HG02981 (cell line): ENCODE measurements at regions not wholly inside any gene's neighbourhood (a gene's known extent, or its start where the extent isn't known, plus 50 kb on each side); places are given as distances from the start of the nearest gene placed in this dataset.
A peak's percentile ranks its signal among the peaks of the same experiment; 100 is the strongest.
"Not testable (repeated sequence)": the region's sequence is repeated elsewhere in the genome, so short reads cannot be mapped to it uniquely, and the experiment has no call there.

Experiments used
- ATAC-seq: cut with Tn5 transposase; IDR thresholded peaks from one replicate; pipeline ENCODE4 v1.9.1; 2021; ENCODE audit warnings: mild to moderate bottlenecking, moderate library complexity; ENCODE audit not compliant: unreplicated experiment

GRCh38 chr1:67482733-67483482 is 52.7 kb upstream of the SERBP1 start:
- no peak for ATAC-seq

- ATAC-seq, result no peak
Observed at GRCh38 chr1:67484492-67484891, 54.3 kb upstream of the SERBP1 start.

- ATAC-seq, result no peak
Observed at GRCh38 chr1:67485046-67485811, 55.0 kb upstream of the SERBP1 start.

- peak; percentile 61 for ATAC-seq
Observed at GRCh38 chr1:67489643-67490042, 59.4 kb upstream of the SERBP1 start.

DNA sequence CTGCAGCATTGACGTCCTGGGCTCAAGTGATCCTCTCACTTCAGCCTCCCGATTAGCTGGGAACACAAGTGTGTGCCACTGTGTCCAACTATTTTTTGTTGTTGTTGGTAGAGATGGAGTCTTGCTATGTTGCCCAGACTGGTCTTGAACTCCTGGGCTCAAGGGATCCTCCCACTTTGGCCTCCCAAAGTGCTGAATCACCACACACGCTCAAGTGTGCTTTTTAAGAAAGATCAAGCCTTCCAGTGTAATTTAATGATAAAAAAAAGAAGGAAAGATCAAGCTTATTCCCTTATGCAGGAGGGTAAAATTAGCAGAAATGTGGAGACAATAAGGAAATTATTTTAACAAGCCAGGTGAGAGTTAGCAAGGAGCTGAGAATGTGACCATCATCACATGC is 61.1 kb upstream of the SERBP1 start:
- ATAC-seq, result no peak

- ATAC-seq, result no peak
Observed at GRCh38 chr1:67493148-67493547, 62.9 kb upstream of the SERBP1 start.

- no peak for ATAC-seq
Observed at GRCh38 chr1:67495327-67495726, 65.1 kb upstream of the SERBP1 start.

DNA sequence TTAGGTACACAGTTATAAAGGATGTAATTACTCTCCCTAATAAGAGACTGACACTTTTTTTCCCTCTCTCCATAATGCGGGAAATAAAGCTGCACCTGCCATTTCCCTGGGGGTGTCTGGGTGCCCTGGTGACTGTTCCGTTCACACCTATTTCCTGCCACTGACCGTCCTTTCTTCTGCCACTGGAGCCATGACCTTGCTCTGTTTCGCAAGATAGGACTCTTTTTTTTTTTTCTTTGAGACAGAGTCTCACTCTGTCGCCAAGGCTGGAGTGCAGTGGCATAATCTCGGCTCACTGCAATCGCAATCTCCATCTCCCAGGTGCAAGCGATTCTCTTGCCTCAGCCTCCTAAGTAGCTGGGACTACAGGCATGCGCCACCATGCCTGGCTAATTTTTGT is 66.1 kb upstream of the SERBP1 start:
- no peak for ATAC-seq

DNA sequence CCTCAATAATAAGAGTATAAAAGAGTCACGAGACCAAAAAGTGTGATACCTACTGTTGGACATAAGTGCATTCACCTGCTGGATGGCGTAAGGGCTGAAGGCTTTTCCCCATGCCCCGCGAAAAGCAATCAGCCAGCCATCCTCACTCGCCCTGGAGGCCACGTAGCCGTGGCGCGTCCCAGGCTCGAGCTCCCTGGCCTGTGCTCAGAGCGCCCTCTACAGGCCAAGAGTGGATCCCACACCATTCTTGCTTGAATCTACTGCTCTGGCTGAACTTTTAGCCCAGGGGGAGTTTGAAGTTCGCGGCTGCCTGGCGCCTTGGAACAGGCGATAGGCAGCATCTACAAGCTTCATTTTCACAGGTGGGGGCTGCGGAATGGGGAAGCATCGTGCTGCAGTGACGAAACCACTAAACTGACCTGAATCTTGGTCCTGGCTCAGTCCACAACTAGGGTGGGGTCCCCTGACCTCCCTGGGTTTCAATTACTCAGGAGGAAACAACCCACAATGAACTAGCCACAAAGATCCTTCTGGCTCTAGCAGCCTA is 70.3 kb upstream of the SERBP1 start:
- ATAC-seq, result peak; percentile 99

- no peak for ATAC-seq
Observed at GRCh38 chr1:67503974-67504373, 73.8 kb upstream of the SERBP1 start.

- not testable (repeated sequence) for ATAC-seq
Observed at GRCh38 chr1:67513392-67514294, 83.4 kb upstream of the SERBP1 start.

DNA sequence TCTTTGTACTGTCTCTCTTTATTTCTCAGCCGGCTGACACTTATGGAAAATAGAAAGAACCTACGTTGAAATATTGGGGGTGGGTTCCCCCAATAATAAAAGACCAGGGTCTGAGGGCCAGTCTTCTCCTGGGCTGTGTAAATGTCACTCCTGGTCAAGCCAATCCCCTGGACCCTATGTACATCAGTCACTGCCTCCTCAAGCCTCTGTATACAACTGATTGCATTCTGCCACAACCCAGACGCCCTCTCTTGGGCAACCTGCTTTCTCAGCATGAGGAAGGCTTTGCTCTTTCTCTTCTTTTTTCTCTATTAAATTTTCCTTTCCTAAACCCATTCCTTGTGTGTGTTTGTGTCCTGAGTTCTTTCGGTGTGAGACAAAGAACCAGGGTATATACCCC is 84.1 kb upstream of the SERBP1 start:
- no peak for ATAC-seq

DNA sequence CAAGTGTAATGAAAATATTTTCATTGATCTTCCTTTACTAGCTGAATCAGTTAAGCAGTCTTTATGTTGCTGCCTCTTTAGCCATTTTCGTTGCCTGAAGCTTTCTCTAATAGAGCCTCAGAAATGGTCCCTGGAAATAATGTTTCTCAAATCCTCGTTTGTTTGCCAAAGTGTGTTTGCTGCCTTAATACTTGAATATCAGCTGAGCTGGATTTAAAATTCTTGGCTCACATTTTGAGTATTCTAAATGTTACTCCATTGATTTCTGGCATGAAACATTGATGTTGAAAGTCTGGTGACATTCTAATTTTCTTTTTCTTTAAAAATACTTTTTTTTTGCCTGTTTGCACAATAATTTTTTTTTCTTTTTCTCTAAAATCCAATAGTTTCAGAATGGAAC is 84.6 kb upstream of the SERBP1 start:
- no peak for ATAC-seq

DNA sequence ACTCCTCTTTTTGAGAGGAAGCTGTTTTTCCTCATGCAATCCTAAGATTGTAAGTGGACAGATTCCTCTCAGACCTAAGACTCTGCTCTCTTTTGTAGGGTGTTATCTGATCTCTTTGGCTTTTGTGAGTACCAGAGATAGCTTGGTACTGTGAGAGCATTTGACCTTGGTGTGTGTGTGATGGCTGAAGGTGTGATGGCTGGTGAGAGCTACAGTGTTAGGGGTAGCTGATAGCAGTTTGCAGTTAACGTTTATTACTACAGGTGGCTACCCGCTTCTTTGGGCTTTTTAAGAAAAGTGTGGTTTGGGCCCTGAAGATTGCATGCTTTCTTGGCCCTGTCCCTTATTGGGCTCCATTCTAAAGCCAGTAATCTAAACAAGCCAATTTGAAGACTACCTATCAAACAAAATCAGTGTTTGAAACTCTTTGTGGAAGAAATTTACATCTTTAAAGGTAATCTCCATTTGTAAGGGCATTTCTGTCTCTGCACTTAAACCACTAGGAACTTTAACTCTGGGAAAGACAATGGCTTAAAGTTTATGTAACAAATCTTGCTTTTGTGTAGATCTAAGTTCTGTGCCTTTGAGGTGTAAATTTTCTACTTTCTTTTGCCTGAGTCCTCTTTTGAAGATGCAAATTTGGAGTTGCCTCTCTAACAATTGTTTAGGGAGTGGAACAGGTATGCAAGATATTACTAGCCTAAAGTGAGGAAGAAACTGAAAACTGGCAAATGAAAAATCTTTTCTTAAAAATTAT is 85.3 kb upstream of the SERBP1 start:
- no peak for ATAC-seq

- no peak for ATAC-seq
Observed at GRCh38 chr1:67517046-67517445, 86.8 kb upstream of the SERBP1 start.

DNA sequence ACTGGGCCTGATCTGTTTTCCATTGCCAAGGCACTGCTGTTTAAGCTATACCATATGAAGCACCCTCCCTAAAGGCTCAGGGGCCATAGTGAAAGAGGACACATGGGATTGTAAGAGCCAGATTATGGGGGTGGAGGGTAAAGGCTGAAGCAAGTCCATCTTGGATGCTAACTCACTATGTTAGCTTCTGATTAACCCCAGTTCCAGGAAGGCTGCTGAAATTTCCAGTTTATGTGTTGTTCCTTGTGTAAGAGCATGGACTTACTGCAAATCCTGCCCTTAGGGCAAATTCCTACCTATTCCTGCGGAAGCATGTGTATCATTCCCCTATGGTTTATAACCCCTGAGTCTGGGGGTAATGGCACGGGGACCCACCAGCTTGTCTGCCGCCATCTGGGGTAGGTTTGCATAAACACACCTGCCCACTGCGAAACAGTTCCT is 91.8 kb upstream of the SERBP1 start:
- ATAC-seq, result no peak

- ATAC-seq, result no peak
Observed at GRCh38 chr1:67522793-67523192, 92.6 kb upstream of the SERBP1 start.

- no peak for ATAC-seq
Observed at GRCh38 chr1:67524143-67525052, 94.2 kb upstream of the SERBP1 start.

DNA sequence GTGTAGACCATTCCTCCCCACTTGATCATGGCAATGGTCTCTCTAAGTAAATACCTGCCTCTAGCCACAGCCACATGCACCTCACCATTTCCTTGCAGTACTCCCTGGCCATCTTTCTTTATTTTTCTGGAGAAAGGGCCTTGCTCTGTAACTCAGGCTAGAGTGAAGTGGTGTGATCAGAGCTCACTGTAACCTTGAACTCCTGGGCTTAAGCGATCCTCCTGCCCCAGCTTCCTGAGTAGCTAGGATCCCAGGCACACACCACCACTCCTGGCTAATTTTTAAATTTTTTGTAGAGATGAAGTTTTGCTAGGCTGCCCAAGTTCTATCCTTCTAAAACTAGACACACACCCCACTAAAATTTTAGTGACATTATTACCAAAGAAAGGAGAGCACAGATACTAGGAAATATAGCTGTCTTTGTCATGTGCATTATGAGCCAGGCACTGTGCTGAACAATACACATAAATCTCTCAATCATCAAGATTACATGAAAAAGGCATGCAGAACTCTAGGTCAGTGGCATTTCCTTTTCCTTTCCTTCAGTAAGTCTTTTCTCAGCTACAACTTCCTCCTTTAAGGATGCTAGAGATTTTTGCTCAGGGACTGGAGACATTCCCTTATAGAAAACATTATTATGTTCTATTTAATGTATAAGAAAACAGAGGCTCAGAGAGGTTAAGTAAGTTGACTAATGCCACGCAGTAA is 95.0 kb upstream of the SERBP1 start:
- ATAC-seq, result no peak
